Body of pancreas (tissue), 4 donors: ENCODE measurements at regions not wholly inside any gene's neighbourhood (a gene's known extent, or its start where the extent isn't known, plus 50 kb on each side); places are given as distances from the start of the nearest gene placed in this dataset.

Source experiments
- ATAC-seq: fragments of 150-250 bp; one replicate; pipeline ENCODE4 v1.9.1; 2016
- DNase-seq, 4 donors: peaks; one replicate each; pipeline ENCODE4 v3.0.0-alpha.2; 2019
- H3K27ac ChIP-seq, 4 donors: fragments of 200-600 bp; sonication (generic); 1 replicate in 3 of 4; 2 replicates in 1 of 4; pipeline versions ENCODE4 v1.5.1 to v1.6.1; 2016 to 2019; ENCODE audit warnings: mild to moderate bottlenecking in 1 of 4, mixed read lengths in 1 of 4, moderate library complexity in 1 of 4
- H3K27me3 ChIP-seq, 2 donors: fragments of 200-600 bp; sonication (generic); one replicate each; pipeline ENCODE4 v1.6.0; 2016; ENCODE audit warnings: mild to moderate bottlenecking in 1 of 2
- H3K36me3 ChIP-seq, 2 donors: fragments of 200-600 bp; sonication (generic); replicated peaks in 1 of 2; 2 replicates each; pipeline ENCODE4 v1.5.1; 2016; ENCODE audit warnings: low read depth in 2 of 2; ENCODE audit not compliant: insufficient read depth in 1 of 2
- H3K4me1 ChIP-seq: fragments of 200-600 bp; sonication (generic); one replicate; pipeline ENCODE4 v1.6.0; 2016
- H3K4me3 ChIP-seq, 2 donors: fragments of 200-600 bp; sonication (generic); 1 replicate in 1 of 2; 2 replicates in 1 of 2; pipeline ENCODE4 v1.5.1; 2016 to 2019
- H3K9me3 ChIP-seq, 3 donors: fragments of 200-600 bp; sonication (generic); 1 replicate in 2 of 3; 2 replicates in 1 of 3; pipeline ENCODE4 v1.5.1; 2016
- CTCF ChIP-seq, 7 experiments: fragments of 450-650 bp in 4 of 7; fragments of 200-600 bp in 3 of 7; sonication (generic) in 3 of 7; IDR thresholded peaks; one replicate each; pipeline ENCODE4 v1.5.1; 2016 to 2019; ENCODE audit warnings: antibody characterized with exemption in 7 of 7
- POLR2A ChIP-seq, 3 donors: fragments of 450-650 bp; IDR thresholded peaks; one replicate each; pipeline ENCODE4 v1.6.1; 2016; ENCODE audit warnings: antibody characterized with exemption in 3 of 3, mild to moderate bottlenecking in 2 of 3
- WGBS, 2 donors: methylation state at CpG; one replicate each; pipeline ENCODE4 v1.1.5; 2017; 5-methylcytosine and 5-hydroxymethylcytosine counted together
- intact Hi-C: fragments of 100-400 bp; cut with DNase I; formaldehyde crosslinking; loops from one replicate; pipeline ENCODE4 v1.15.1; 2023

- TF ChIP-seq POLR2A (IDR thresholded peaks at IDR 0.05) (no peak), CTCF (IDR thresholded peaks at IDR 0.05) (no peak)
- Histone ChIP-seq H3K27ac (no peak overlapping the region), H3K9me3 (no peaks in the 10 kb centered on the region), H3K4me3 (no peak overlapping the region), H3K27me3 (no peaks in the 10 kb centered on the region), H3K36me3 (no peaks in the 10 kb centered on the region), H3K4me1 (no peaks in the 10 kb centered on the region)
- no peak for DNase-seq
- WGBS, 2 donors, result 73 to 83% methylated on average over 12 of the region's 12 CpGs
- intact Hi-C loops, result no loop called here
- ATAC-seq, result no peak
Observed at GRCh38 chr3:194995922-194996321, 275.0 kb downstream of the XXYLT1 start.

GRCh38 chr3:194996746-194997145 lies 274.2 kb downstream of the XXYLT1 start:
- 71 to 89% methylated on average over 9 of the region's 9 CpGs for WGBS, 2 donors
- Histone ChIP-seq H3K4me3 (no peak overlapping the region), H3K36me3 (no peaks in the 10 kb centered on the region), H3K9me3 (no peaks in the 10 kb centered on the region), H3K4me1 (no peaks in the 10 kb centered on the region), H3K27me3 (no peaks in the 10 kb centered on the region), H3K27ac (no peak overlapping the region)
- intact Hi-C loops, result no loop called here
- TF ChIP-seq POLR2A (IDR thresholded peaks at IDR 0.05) (no peak), CTCF (IDR thresholded peaks at IDR 0.05) (no peak)
- ATAC-seq (no peak), DNase-seq (no peak)

- Histone ChIP-seq H3K4me1 (peaks cover 8% of the 10 kb centered on the region), H3K9me3 (no peaks in the 10 kb centered on the region), H3K27ac (no peak overlapping the region), H3K36me3 (no peaks in the 10 kb centered on the region), H3K27me3 (no peaks in the 10 kb centered on the region), H3K4me3 (no peak overlapping the region)
- TF ChIP-seq CTCF (IDR thresholded peaks at IDR 0.05) (no peak), POLR2A (IDR thresholded peaks at IDR 0.05) (no peak)
- WGBS, 2 donors, result 68 to 71% methylated on average over 6 of the region's 6 CpGs
- DNase-seq (no peak), ATAC-seq (no peak)
- intact Hi-C loops, result no loop called here
Observed at GRCh38 chr3:194998417-194998816, 272.5 kb downstream of the XXYLT1 start.

- Histone ChIP-seq H3K4me1 (peaks cover 8% of the 10 kb centered on the region), H3K9me3 (no peaks in the 10 kb centered on the region), H3K27me3 (no peaks in the 10 kb centered on the region), H3K4me3 (no peak overlapping the region), H3K27ac (no peak overlapping the region), H3K36me3 (no peaks in the 10 kb centered on the region)
- no peak for TF ChIP-seq CTCF (IDR thresholded peaks at IDR 0.05)
- no peak for TF ChIP-seq POLR2A (IDR thresholded peaks at IDR 0.05)
- intact Hi-C loops, result no loop called here
- ATAC-seq (no peak), DNase-seq (no peak)
- 70 to 85% methylated on average over 5 of the region's 5 CpGs for WGBS, 2 donors
Observed at GRCh38 chr3:194998948-194999347, 272.0 kb downstream of the XXYLT1 start.

GRCh38 chr3:194999491-194999890 lies 271.5 kb downstream of the XXYLT1 start:
- TF ChIP-seq CTCF (IDR thresholded peaks at IDR 0.05), result no peak
- no peak for TF ChIP-seq POLR2A (IDR thresholded peaks at IDR 0.05)
- ATAC-seq (no peak), DNase-seq (no peak)
- intact Hi-C loops, result no loop called here
- no peaks in the 10 kb centered on the region for H3K9me3 ChIP-seq
- H3K36me3 ChIP-seq, result no peaks in the 10 kb centered on the region
- H3K27me3 ChIP-seq, result no peaks in the 10 kb centered on the region
- H3K27ac ChIP-seq, result no peak overlapping the region
- 56 to 74% methylated on average over 4 to 6 of the region's 6 CpGs for WGBS, 2 donors
- no peak overlapping the region for H3K4me3 ChIP-seq
- H3K4me1 ChIP-seq, result peaks cover 8% of the 10 kb centered on the region
